ENCODE measurements at regions not wholly inside any gene's neighbourhood (a gene's known extent, or its start where the extent isn't known, plus 50 kb on each side); places are given as distances from the start of the nearest gene placed in this dataset.

- peak overlapping the region; percentile 92 to 96 for H3K27ac ChIP-seq
- peaks cover 4% of the 10 kb centered on the region; the same call in 1 of the 3 replicates for H3K4me1 ChIP-seq
- peak; percentile 92 to 95 for ATAC-seq
- WGBS (ENCODE audit: missing lambda C conversion rate) = under 1% methylated on average over 17 of the region's 17 CpGs
- no peaks in the 10 kb centered on the region for H3K9me3 ChIP-seq
- CTCF ChIA-PET = interaction anchor here (0.6 to 2.1 kb wide), 7 partner anchors 9 to 59 kb away, joined by 3 to 8 read pairs (median 4); no protein-coding TSS in a partner anchor
- H3K4me3 ChIP-seq = peak overlapping the region; percentile 72
- peak overlapping the region; percentile 90 for H3K4me2 ChIP-seq
- DNase-seq (ENCODE audit: low read depth in 1 of 2, low spot score in 1 of 2) = peak; percentile 55 to 92
- POLR2A ChIA-PET = no interaction called here
- peak; percentile 99 for FAIRE-seq
- TF ChIP-seq POLR2AphosphoS2 (conservative IDR thresholded peaks at IDR 0.05; ENCODE audit: low read length) (no peak), CTCF (IDR thresholded peaks at IDR 0.05) (peak; percentile 68), MAX (IDR thresholded peaks at IDR 0.05) (peak; percentile 35; the same call in 1 of the 2 replicates), RAD21 (conservative IDR thresholded peaks at IDR 0.05 in 1 of 2, IDR thresholded peaks at IDR 0.05 in 1 of 2) (peak; percentile 88 to 90), FOSB (CRISPR knock-in tag; IDR thresholded peaks at IDR 0.05) (no peak), HOXB13 (CRISPR knock-in tag; IDR thresholded peaks at IDR 0.05; ENCODE audit: low read depth) (no peak), CHD4 (IDR thresholded peaks at IDR 0.05; ENCODE audit: borderline replicate concordance) (no peak), RNF2 (IDR thresholded peaks at IDR 0.05; ENCODE audit: borderline replicate concordance, low read depth) (no peak), TFCP2L1 (CRISPR knock-in tag; IDR thresholded peaks at IDR 0.05) (no peak), SMC3 (IDR thresholded peaks at IDR 0.05) (peak; percentile 60), JUN (IDR thresholded peaks at IDR 0.05) (peak; percentile 8 to 39; a peak in 3 of 5 replicates), BCL3 (IDR thresholded peaks at IDR 0.05) (peak; percentile 62; the same call in 1 of the 3 replicates), NR3C1 (IDR thresholded peaks at IDR 0.05) (no peak), MAZ (IDR thresholded peaks at IDR 0.05; ENCODE audit: borderline replicate concordance, low read depth, low read length) (peak; percentile 99; the same call in 1 of the 2 replicates), NFE2L2 (conservative IDR thresholded peaks at IDR 0.05; ENCODE audit: low read length) (no peak)
These were observed 160.3 kb downstream of the OR13H1 start for GRCh38 chrX:131704136-131704695.

DNA sequence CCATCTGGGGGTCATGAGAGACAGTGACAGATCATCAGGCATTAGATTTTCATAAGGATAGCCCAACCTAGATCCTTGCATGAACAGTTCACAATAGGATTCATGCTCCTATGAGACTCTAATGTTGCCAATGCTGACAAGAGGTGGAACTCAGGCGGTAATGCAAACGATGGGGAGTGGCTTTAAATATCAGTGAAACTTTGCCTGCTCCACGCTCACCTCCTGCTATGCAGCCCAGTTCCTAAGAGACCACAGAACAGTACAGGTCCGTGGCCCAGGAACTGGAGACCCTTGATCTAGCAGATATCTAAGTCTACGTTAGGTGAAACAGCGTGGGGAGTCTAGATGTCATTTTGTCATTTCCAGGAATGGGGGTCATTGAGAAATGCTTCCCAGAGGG is 165.7 kb downstream of the OR13H1 start:
- Histone ChIP-seq H3K9me3 (0 out of 3 replicates have a peak, but pooled peaks cover 3% of the 10 kb centered on the region), H3K4me3 (no peak overlapping the region), H3K4me1 (peaks cover 6% of the 10 kb centered on the region; the same call in 1 of the 3 replicates), H3K27ac (no peak overlapping the region), H3K4me2 (no peak overlapping the region)
- 82% methylated on average over 6 of the region's 6 CpGs for WGBS (ENCODE audit: missing lambda C conversion rate)
- FAIRE-seq (peak; percentile 32), ATAC-seq (no peak), DNase-seq (ENCODE audit: low read depth in 1 of 2, low spot score in 1 of 2) (no peak)
- TF ChIP-seq TFCP2L1 (CRISPR knock-in tag; IDR thresholded peaks at IDR 0.05) (no peak), MYC (IDR thresholded peaks at IDR 0.05; ENCODE audit: borderline replicate concordance, low read length) (no peak), CHD2 (IDR thresholded peaks at IDR 0.05; ENCODE audit: low read length, partially characterized antibody) (no peak), CTCF (IDR thresholded peaks at IDR 0.05) (no peak), RCOR1 (IDR thresholded peaks at IDR 0.05; ENCODE audit: low read depth, low read length) (no peak), ATOH8 (CRISPR knock-in tag; IDR thresholded peaks at IDR 0.05; ENCODE audit: low read depth) (no peak), CBX8 (IDR thresholded peaks at IDR 0.05) (no peak), EHF (CRISPR knock-in tag; IDR thresholded peaks at IDR 0.05) (no peak), HOXB13 (CRISPR knock-in tag; IDR thresholded peaks at IDR 0.05; ENCODE audit: low read depth) (no peak), POLR2AphosphoS2 (conservative IDR thresholded peaks at IDR 0.05; ENCODE audit: low read length) (no peak)
- TF ChIP-seq, protein P1, sequence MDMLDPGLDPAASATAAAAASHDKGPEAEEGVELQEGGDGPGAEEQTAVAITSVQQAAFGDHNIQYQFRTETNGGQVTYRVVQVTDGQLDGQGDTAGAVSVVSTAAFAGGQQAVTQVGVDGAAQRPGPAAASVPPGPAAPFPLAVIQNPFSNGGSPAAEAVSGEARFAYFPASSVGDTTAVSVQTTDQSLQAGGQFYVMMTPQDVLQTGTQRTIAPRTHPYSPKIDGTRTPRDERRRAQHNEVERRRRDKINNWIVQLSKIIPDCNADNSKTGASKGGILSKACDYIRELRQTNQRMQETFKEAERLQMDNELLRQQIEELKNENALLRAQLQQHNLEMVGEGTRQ (IDR thresholded peaks at IDR 0.05) = no peak
- POLR2A ChIA-PET = no interaction called here
- CTCF ChIA-PET = interaction anchor here (1.3 to 1.5 kb wide), 2 partner anchors 54 to 83 kb away, joined by 3 to 6 read pairs; no protein-coding TSS in a partner anchor

All from A549 (cell line).